H1 (cell line): ENCODE measurements at regions not wholly inside any gene's neighbourhood (a gene's known extent, or its start where the extent isn't known, plus 50 kb on each side); places are given as distances from the start of the nearest gene placed in this dataset.

Experiments
- CTCF ChIA-PET: fragments of 300-600 bp; sonication (Branson Sonifier 250); formaldehyde crosslinking; loops from one replicate; lab custom pipeline; 2021; ENCODE audit not compliant: partially characterized antibody; lab: Charles Lee
- POLR2A ChIA-PET: fragments of 300-600 bp; sonication (Branson Sonifier 250); formaldehyde crosslinking; loops from one replicate; lab custom pipeline; 2021; ENCODE audit warnings: inconsistent platforms; ENCODE audit not compliant: partially characterized antibody; lab: Charles Lee
- DNase-seq, 2 experiments: peaks; one replicate each; pipeline versions ENCODE4 v3.0.0 to v3.0.0-alpha.2; 2010 to 2022; ENCODE audit warnings: low spot score in 2 of 2, low read depth in 1 of 2, mixed read lengths in 1 of 2
- FAIRE-seq: peaks from 2 replicates; lab custom pipeline; 2011; peaks lifted over from hg19 to GRCh38; lab: Jason Lieb, UNC
- H2AFZ ChIP-seq: 2 replicates; pipeline ENCODE4 v1.8.1; 2012; ENCODE audit warnings: low read length, inconsistent platforms
- H2AK5ac ChIP-seq: 2 replicates; pipeline ENCODE4 v1.6.1; 2013; ENCODE audit warnings: low read depth, low read length
- H2BK120ac ChIP-seq: replicated peaks from 2 replicates; pipeline ENCODE3; 2013; ENCODE audit warnings: low read depth, low read length, inconsistent platforms
- H2BK12ac ChIP-seq: 2 replicates; pipeline ENCODE4 v1.6.1; 2013; ENCODE audit warnings: low read depth, low read length
- H2BK15ac ChIP-seq: 2 replicates; pipeline ENCODE4 v1.6.1; 2013; ENCODE audit warnings: low read length
- H2BK20ac ChIP-seq: 2 replicates; pipeline ENCODE4 v1.6.1; 2013; ENCODE audit warnings: low read length
- H2BK5ac ChIP-seq: 2 replicates; pipeline ENCODE4 v1.6.1; 2013; ENCODE audit warnings: low read depth, low read length
- H3K14ac ChIP-seq: 2 replicates; pipeline ENCODE4 v1.6.1; 2013; ENCODE audit warnings: inconsistent platforms; ENCODE audit not compliant: insufficient read length
- H3K18ac ChIP-seq: 2 replicates; pipeline ENCODE4 v1.6.1; 2013; ENCODE audit warnings: low read length; ENCODE audit errors: extremely low read depth
- H3K23ac ChIP-seq: 2 replicates; pipeline ENCODE4 v1.6.1; 2013; ENCODE audit warnings: inconsistent platforms; ENCODE audit not compliant: insufficient read length
- H3K23me2 ChIP-seq: 2 replicates; pipeline ENCODE4 v1.6.1; 2013; ENCODE audit warnings: low read depth, low read length
- H3K27ac ChIP-seq: 2 replicates; pipeline ENCODE4 v1.6.1; 2011; ENCODE audit warnings: low read depth, low read length, inconsistent platforms
- H3K27me3 ChIP-seq, 4 experiments: replicated peaks in 1 of 4; 1 replicate in 1 of 4; 2 replicates in 3 of 4; pipeline versions ENCODE4 v1.6.1 to v1.8.1; 2011 to 2013; ENCODE audit warnings: low read length in 3 of 4, mild to moderate bottlenecking in 3 of 4, inconsistent platforms in 2 of 4, mixed read lengths in 2 of 4, moderate library complexity in 1 of 4; ENCODE audit not compliant: control insufficient read depth in 3 of 4, insufficient read depth in 3 of 4; ENCODE audit errors: extremely low read depth in 1 of 4
- H3K36me3 ChIP-seq, 4 experiments: 2 replicates each; pipeline versions ENCODE4 v1.6.1 to v1.8.1; 2011 to 2013; ENCODE audit warnings: mild to moderate bottlenecking in 4 of 4, low read length in 3 of 4, moderate library complexity in 2 of 4, control low read depth in 1 of 4, inconsistent platforms in 1 of 4; ENCODE audit not compliant: insufficient read depth in 4 of 4, control insufficient read depth in 2 of 4
- H3K4ac ChIP-seq: replicated peaks from 2 replicates; pipeline ENCODE3; 2013; ENCODE audit warnings: low read length, low read depth, mixed read lengths, inconsistent platforms; ENCODE audit not compliant: insufficient read length
- H3K4me1 ChIP-seq, 4 experiments: replicated peaks in 1 of 4; 1 replicate in 1 of 4; 2 replicates in 3 of 4; pipeline versions ENCODE4 v1.6.1 to v1.8.1; 2011 to 2013; ENCODE audit warnings: low read length in 3 of 4, inconsistent platforms in 2 of 4, mixed read lengths in 1 of 4; ENCODE audit not compliant: insufficient read depth in 4 of 4, control insufficient read depth in 3 of 4
- H3K4me2 ChIP-seq, 2 experiments: 2 replicates each; pipeline versions ENCODE4 v1.6.1 to v1.8.1; 2011 to 2013; ENCODE audit warnings: low read depth in 2 of 2, low read length in 2 of 2, control low read depth in 1 of 2, inconsistent platforms in 1 of 2, mild to moderate bottlenecking in 1 of 2; ENCODE audit not compliant: insufficient read depth in 1 of 2
- H3K4me3 ChIP-seq, 4 experiments: fragments of 200-600, 300-600 bp in 1 of 4; sonication (generic), shearing (Covaris generic), sonication (Bioruptor Twin) in 1 of 4; 2 replicates each; pipeline versions ENCODE4 v1.5.1 to v1.8.1; 2011 to 2016; ENCODE audit warnings: low read length in 4 of 4, low read depth in 3 of 4, control low read depth in 2 of 4, inconsistent platforms in 2 of 4, mild to moderate bottlenecking in 2 of 4, mixed read lengths in 1 of 4, moderate library complexity in 1 of 4; ENCODE audit not compliant: insufficient read depth in 2 of 4; ENCODE audit errors: extremely low read depth in 1 of 4
- H3K56ac ChIP-seq: replicated peaks from 2 replicates; pipeline ENCODE3; 2013; ENCODE audit warnings: low read depth, mild to moderate bottlenecking, mixed read lengths, low read length, inconsistent platforms; ENCODE audit not compliant: insufficient read length
- H3K79me1 ChIP-seq: 2 replicates; pipeline ENCODE4 v1.6.1; 2013; ENCODE audit warnings: low read depth, low read length, control low read depth
- H3K79me2 ChIP-seq, 2 experiments: 2 replicates each; pipeline versions ENCODE4 v1.6.1 to v1.8.1; 2012 to 2013; ENCODE audit warnings: low read length in 2 of 2, mild to moderate bottlenecking in 2 of 2, inconsistent platforms in 1 of 2; ENCODE audit not compliant: insufficient read depth in 2 of 2, control insufficient read depth in 1 of 2
- H3K9ac ChIP-seq, 4 experiments: replicated peaks in 1 of 4; 1 replicate in 1 of 4; 2 replicates in 3 of 4; pipeline versions ENCODE4 v1.6.1 to v1.8.1; 2011 to 2013; ENCODE audit warnings: low read depth in 3 of 4, low read length in 3 of 4, control low read depth in 2 of 4, mild to moderate bottlenecking in 2 of 4, moderate library complexity in 2 of 4, inconsistent platforms in 1 of 4; ENCODE audit errors: extremely low read depth in 1 of 4
- H3K9me3 ChIP-seq, 2 experiments: 2 replicates each; pipeline versions ENCODE4 v1.6.1 to v1.8.1; 2012 to 2013; ENCODE audit warnings: mild to moderate bottlenecking in 2 of 2, moderate library complexity in 2 of 2, control low read depth in 1 of 2, inconsistent platforms in 1 of 2, low read depth in 1 of 2, low read length in 1 of 2, mixed read lengths in 1 of 2; ENCODE audit not compliant: insufficient read depth in 2 of 2
- H4K20me1 ChIP-seq, 2 experiments: replicated peaks in 1 of 2; 2 replicates each; pipeline versions ENCODE3 to v1.8.1; 2011 to 2013; ENCODE audit warnings: inconsistent platforms in 2 of 2, low read length in 2 of 2, mild to moderate bottlenecking in 1 of 2; ENCODE audit not compliant: insufficient read depth in 2 of 2, control insufficient read depth in 1 of 2
- H4K5ac ChIP-seq: 2 replicates; pipeline ENCODE4 v1.6.1; 2013; ENCODE audit warnings: low read length, low read depth, mixed read lengths, inconsistent platforms; ENCODE audit not compliant: insufficient read length
- H4K8ac ChIP-seq: 2 replicates; pipeline ENCODE4 v1.8.0; 2013; ENCODE audit warnings: mild to moderate bottlenecking, moderate library complexity, low read length, inconsistent platforms; ENCODE audit not compliant: insufficient read depth; ENCODE audit errors: extremely low read depth
- H4K91ac ChIP-seq: replicated peaks from 2 replicates; pipeline ENCODE3; 2013; ENCODE audit warnings: low read length, mixed read lengths, inconsistent platforms; ENCODE audit not compliant: insufficient read length
- ATF3 ChIP-seq: IDR thresholded peaks from 2 replicates; pipeline ENCODE4 v1.6.1; 2011; ENCODE audit warnings: low read depth, mild to moderate bottlenecking, low read length; ENCODE audit not compliant: insufficient read depth
- CEBPB ChIP-seq: IDR thresholded peaks from 2 replicates; pipeline ENCODE4 v1.6.1; 2012; ENCODE audit warnings: low read depth, low read length
- KDM4A ChIP-seq: IDR thresholded peaks from one replicate; pipeline ENCODE4 v1.7.1; 2012; ENCODE audit warnings: low read depth, mild to moderate bottlenecking, moderate library complexity, low read length, inconsistent platforms; ENCODE audit not compliant: severe bottlenecking
- NANOG ChIP-seq: IDR thresholded peaks from 2 replicates; pipeline ENCODE4 v1.6.1; 2011; ENCODE audit warnings: low read length, low read depth, mild to moderate bottlenecking, inconsistent platforms; ENCODE audit not compliant: insufficient read depth, poor library complexity, severe bottlenecking
- PHF8 ChIP-seq: fragments of 200-600 bp; sonication (generic); conservative IDR thresholded peaks from 2 replicates; pipeline ENCODE4 v1.7.1; 2012; ENCODE audit warnings: low read depth, mild to moderate bottlenecking, inconsistent platforms, low read length, moderate library complexity
- POU5F1 ChIP-seq: IDR thresholded peaks from 2 replicates; pipeline ENCODE4 v1.6.1; 2011; ENCODE audit warnings: low read depth, mild to moderate bottlenecking, low read length, moderate library complexity
- WGBS, 2 experiments: shearing (Covaris generic) in 1 of 2; methylation state at CpG; one replicate each; pipeline versions ENCODE4 v1.1.6 to v1.1.7; 2013 to 2015; ENCODE audit warnings: low lambda C conversion rate in 2 of 2, mixed read lengths in 2 of 2, inconsistent platforms in 1 of 2, low coverage in 1 of 2, missing lambda C conversion rate in 1 of 2; ENCODE audit not compliant: insufficient replicate concordance in 2 of 2, insufficient coverage in 1 of 2, insufficient read length in 1 of 2; ENCODE audit errors: extremely low coverage in 1 of 2, missing lambda C conversion rate in 1 of 2; 5-methylcytosine and 5-hydroxymethylcytosine counted together

DNA sequence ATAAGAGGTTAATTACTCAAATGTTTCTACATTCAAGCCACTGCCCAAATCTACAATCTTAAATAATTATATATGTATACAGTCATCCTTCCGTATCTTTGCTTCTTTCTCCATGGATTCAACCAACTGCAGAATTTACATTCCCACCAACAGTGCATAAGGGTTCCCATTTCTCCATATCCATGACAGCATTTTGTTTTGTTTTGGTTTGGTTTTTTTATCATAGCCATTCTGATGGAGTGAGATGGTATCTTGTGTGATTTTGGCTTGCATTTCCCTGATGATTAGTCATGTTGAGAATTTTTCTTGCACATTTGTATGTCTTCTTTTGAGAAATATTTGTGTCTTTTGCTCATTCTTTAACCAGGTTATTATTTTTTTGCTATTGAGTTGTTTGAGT is 198.5 kb downstream of the C6orf118 start:
- no peak overlapping the region for H2BK12ac ChIP-seq
- H3K4ac ChIP-seq, result no peak overlapping the region
- no peak overlapping the region for H4K5ac ChIP-seq
- no peak overlapping the region for H4K91ac ChIP-seq
- no peak overlapping the region for H3K23ac ChIP-seq
- DNase-seq (no peak), FAIRE-seq (no peak)
- H2AFZ ChIP-seq, result no peak overlapping the region
- no peaks in the 10 kb centered on the region for H3K36me3 ChIP-seq
- no peaks in the 10 kb centered on the region for H4K20me1 ChIP-seq
- H3K4me3 ChIP-seq, result no peak overlapping the region
- no peak overlapping the region for H3K4me2 ChIP-seq
- CTCF ChIA-PET, result no interaction called here
- H2BK120ac ChIP-seq, result no peak overlapping the region
- WGBS, 2 experiments, result 84% methylated on average over 1 of the region's 1 CpG; no CpG with 5 or more reads in 1 of the 2 experiments
- H3K9ac ChIP-seq, result no peak overlapping the region
- H3K79me1 ChIP-seq, result no peaks in the 10 kb centered on the region
- H2BK5ac ChIP-seq, result no peak overlapping the region
- no peaks in the 10 kb centered on the region for H3K23me2 ChIP-seq
- H2BK20ac ChIP-seq, result no peak overlapping the region
- H3K56ac ChIP-seq, result no peak overlapping the region
- no peak overlapping the region for H2AK5ac ChIP-seq
- H3K79me2 ChIP-seq, result no peaks in the 10 kb centered on the region
- H3K27me3 ChIP-seq, result no peaks in the 10 kb centered on the region
- H3K9me3 ChIP-seq, result no peaks in the 10 kb centered on the region; a peak in 1 of 4 replicates
- H4K8ac ChIP-seq, result no peak overlapping the region
- H3K14ac ChIP-seq, result no peak overlapping the region
- no peak overlapping the region for H3K27ac ChIP-seq
- POLR2A ChIA-PET, result no interaction called here
- TF ChIP-seq CEBPB, result no peak
- TF ChIP-seq PHF8, result no peak
- TF ChIP-seq POU5F1, result no peak
- TF ChIP-seq ATF3, result no peak
- no peak for TF ChIP-seq KDM4A
- no peak for TF ChIP-seq NANOG
- no peak overlapping the region for H3K18ac ChIP-seq
- H2BK15ac ChIP-seq, result no peak overlapping the region
- no peaks in the 10 kb centered on the region for H3K4me1 ChIP-seq
